Stimulated activated effector memory CD8-positive, alpha-beta T cell treated with anti-CD3 and anti-CD28 coated beads, Interleukin-12 subunit alpha, Interleukin-12 subunit beta, amount 100 ng/mL, for 72 hours (primary cell): ENCODE measurements at regions not wholly inside any gene's neighbourhood (a gene's known extent, or its start where the extent isn't known, plus 50 kb on each side); places are given as distances from the start of the nearest gene placed in this dataset.
"Not testable (repeated sequence)": the region's sequence is repeated elsewhere in the genome, so short reads cannot be mapped to it uniquely, and the experiment has no call there.

Experiments used
- ATAC-seq: fragments of 150-1000 bp; cut with Tn5 transposase; 2 replicates; pipeline ENCODE4 v1.10.0; 2021
- DNase-seq, 2 donors: peaks; one replicate each; pipeline ENCODE4 v3.0.0; 2021 to 2022; ENCODE audit warnings: low spot score in 2 of 2
- H3K27ac Mint-ChIP-seq: one replicate; pipeline ENCODE4 v1.8.0; 2022; ENCODE audit warnings: mild to moderate bottlenecking, mixed read lengths
- H3K36me3 Mint-ChIP-seq: one replicate; pipeline ENCODE4 v1.8.0; 2022; ENCODE audit warnings: mild to moderate bottlenecking, mixed read lengths
- H3K4me1 Mint-ChIP-seq: one replicate; pipeline ENCODE4 v1.8.0; 2022; ENCODE audit warnings: mixed read lengths
- H3K4me3 Mint-ChIP-seq: one replicate; pipeline ENCODE4 v1.8.0; 2022; ENCODE audit warnings: mild to moderate bottlenecking, mixed read lengths
- H3K9me3 Mint-ChIP-seq: one replicate; pipeline ENCODE4 v1.8.0; 2022; ENCODE audit warnings: mixed read lengths

DNA sequence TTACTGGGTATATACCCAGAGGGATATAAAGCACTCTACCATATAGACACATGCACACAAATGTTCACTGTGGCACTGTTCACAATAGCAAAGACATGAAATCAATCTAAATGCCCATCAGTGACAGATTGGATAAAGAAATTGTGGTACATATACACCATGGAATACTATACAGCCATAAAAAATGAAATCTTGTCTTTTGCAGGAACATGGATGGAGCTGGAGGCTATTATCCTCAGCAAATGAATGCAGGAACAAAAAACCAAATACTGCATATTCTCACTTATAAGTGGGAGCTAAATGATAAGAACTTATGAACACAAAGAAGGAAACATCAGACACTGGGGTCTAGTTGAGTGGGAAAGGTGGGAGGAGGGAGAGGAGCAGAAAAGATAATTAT is 200.1 kb downstream of the LRRN1 start:
- not testable (repeated sequence) for ATAC-seq, H3K4me3 Mint-ChIP-seq, H3K27ac Mint-ChIP-seq, H3K4me1 Mint-ChIP-seq, H3K9me3 Mint-ChIP-seq, H3K36me3 Mint-ChIP-seq, DNase-seq

DNA sequence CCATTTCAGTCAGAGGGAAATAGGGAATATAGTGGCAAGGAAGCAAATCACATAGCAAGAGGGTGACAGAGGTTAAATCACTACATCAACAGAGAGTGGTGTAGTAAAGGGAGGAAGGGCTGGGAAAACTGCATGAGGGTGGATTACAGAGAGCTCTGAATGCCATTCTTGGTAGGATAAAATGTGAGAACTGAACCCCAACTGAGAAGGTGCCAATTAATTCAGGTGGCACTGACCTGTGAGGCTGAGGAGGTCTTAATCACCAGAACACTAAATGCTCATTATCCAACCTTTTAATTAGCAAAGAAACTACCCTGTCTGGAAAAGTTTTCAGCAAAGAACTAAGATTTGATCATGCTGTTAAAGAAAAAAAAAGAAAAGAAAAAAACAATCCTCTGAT is 202.7 kb downstream of the LRRN1 start:
- H3K9me3 Mint-ChIP-seq = peaks cover under 1% of the 10 kb centered on the region
- DNase-seq = no peak
- no peak for ATAC-seq
- H3K27ac Mint-ChIP-seq = no peak overlapping the region
- H3K36me3 Mint-ChIP-seq = no peaks in the 10 kb centered on the region
- no peaks in the 10 kb centered on the region for H3K4me1 Mint-ChIP-seq
- H3K4me3 Mint-ChIP-seq = no peak overlapping the region

DNA sequence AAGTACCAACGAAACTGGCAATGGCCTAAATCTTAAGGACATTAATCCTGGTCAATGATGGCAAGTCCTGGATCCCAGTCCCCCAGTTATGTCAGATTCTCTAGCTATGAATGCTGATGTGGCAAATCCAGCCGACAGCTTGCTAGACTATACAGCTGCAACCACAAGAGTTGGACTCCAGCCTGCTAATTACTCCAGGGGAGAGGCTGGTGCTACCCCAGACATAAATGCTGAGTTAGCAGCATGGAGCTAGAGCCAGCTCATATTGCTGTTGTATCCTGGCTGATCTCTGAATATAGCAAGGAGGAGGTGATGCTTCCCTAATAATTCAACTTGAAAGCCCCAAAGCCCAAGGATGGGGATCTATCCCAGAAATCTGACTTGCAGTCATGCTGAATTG is 207.1 kb downstream of the LRRN1 start:
- no peak for ATAC-seq
- DNase-seq = no peak
- Mint-ChIP-seq H3K4me1 (no peaks in the 10 kb centered on the region), H3K27ac (no peak overlapping the region), H3K36me3 (no peaks in the 10 kb centered on the region), H3K9me3 (no peaks in the 10 kb centered on the region), H3K4me3 (no peak overlapping the region)

DNA sequence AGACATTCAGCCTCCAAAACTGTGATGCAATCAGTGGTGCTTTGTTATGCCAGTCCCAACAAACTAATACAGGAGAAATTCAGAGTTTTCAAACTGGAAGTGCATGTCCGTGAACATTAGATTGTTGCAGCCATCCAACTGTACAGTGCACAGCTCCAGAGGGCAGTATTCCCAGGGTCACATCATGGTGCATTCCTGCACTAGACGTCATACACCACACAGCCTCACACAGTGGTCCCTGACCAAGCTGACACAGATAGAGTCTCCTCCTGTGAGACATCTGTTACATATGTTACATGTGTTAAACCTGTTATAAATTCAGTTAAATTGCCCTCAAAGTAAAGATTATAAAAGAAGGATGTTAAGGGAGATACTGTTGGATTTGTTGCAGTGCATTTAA is 209.0 kb downstream of the LRRN1 start:
- ATAC-seq = no peak
- DNase-seq = no peak

DNA sequence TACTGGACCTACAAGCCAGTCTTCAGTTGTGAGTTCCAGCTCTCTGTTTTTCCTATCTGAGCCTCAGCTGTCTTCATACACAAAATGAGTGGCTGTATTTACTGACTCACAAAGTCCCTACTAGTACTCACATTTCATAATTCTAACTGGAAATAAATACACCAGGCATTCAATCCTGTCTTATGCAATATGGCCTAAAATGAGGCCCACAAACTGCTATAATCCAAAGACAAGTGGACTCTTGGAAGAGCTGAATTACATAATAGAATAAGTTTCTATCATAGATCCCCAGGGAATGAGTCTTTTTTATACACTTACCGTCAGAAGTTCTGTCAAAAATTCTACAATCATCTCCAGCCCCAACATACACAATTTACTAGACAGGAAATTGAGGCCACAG is 211.9 kb downstream of the LRRN1 start:
- Mint-ChIP-seq H3K4me3 (no peak overlapping the region), H3K9me3 (no peaks in the 10 kb centered on the region), H3K27ac (no peak overlapping the region), H3K4me1 (no peaks in the 10 kb centered on the region), H3K36me3 (no peaks in the 10 kb centered on the region)
- DNase-seq (no peak), ATAC-seq (no peak)

More for the DNA sequence above, 209.0 kb downstream of the LRRN1 start:
- Mint-ChIP-seq H3K9me3 (no peaks in the 10 kb centered on the region), H3K4me1 (no peaks in the 10 kb centered on the region), H3K36me3 (no peaks in the 10 kb centered on the region), H3K27ac (no peak overlapping the region), H3K4me3 (no peak overlapping the region)

DNA sequence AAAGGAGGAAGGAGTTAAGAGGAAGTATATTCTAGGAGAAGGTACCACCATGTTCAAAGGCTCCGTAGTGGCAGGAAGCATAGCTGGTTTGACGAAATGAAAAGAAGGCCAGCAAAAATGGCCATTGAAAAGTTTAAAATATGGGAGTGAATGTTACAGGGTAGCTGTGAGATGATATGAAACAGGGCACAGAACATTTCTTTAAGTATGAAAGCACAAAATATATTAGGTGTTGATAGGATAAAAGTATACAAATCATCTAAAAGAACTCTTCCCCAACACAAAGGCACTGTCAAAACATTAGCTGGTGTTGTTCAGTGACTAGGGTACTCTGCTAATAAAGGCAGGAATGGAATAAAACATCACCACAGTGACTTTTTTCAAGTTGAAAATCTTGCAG is 216.2 kb downstream of the LRRN1 start:
- Mint-ChIP-seq H3K27ac (no peak overlapping the region), H3K9me3 (no peaks in the 10 kb centered on the region), H3K36me3 (no peaks in the 10 kb centered on the region), H3K4me3 (no peak overlapping the region), H3K4me1 (no peaks in the 10 kb centered on the region)
- DNase-seq (no peak), ATAC-seq (no peak)

DNA sequence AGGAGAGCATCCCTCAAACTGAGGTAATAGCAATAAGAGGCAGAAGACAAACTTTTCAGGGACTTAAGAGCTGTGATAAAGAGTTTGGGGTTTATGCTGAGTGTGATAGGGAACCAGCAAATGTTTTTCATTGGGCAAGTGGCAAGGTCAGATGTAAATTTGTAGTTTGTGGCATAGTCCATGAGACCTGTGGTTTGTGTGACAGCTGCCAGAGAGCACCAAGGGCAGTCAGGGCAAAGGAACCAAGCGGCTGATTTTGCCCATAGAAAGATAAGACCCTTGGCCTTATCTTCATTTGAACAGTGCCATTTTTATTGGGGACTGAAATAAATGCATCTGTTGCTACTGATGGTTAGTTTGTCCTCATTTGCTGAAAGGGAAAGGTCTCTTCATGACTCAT is 220.3 kb downstream of the LRRN1 start:
- Mint-ChIP-seq H3K4me3 (no peak overlapping the region), H3K36me3 (no peaks in the 10 kb centered on the region), H3K4me1 (no peaks in the 10 kb centered on the region), H3K27ac (no peak overlapping the region), H3K9me3 (no peaks in the 10 kb centered on the region)
- ATAC-seq (no peak), DNase-seq (no peak)

DNA sequence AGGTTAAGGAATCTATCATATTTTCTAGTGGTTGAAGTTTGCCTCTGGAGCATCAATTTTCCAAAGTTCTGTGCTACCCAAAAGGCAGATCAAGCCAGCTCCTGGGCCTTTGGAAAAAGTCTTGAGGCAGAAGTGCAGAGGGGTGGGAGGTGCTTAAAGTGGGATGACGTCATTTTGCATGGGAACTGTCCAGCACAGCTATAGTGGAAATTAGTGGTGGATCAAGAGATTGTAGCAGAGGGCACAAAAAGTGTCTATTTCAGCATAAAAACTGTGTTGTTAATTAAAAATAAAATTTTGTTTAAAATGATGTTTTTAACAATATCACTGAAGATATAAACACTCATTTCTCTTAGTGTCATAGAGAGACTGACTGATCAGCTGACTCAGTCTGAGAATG is 221.9 kb downstream of the LRRN1 start:
- no peak for DNase-seq
- ATAC-seq = no peak
- Mint-ChIP-seq H3K4me3 (no peak overlapping the region), H3K4me1 (no peaks in the 10 kb centered on the region), H3K27ac (no peak overlapping the region), H3K9me3 (no peaks in the 10 kb centered on the region), H3K36me3 (no peaks in the 10 kb centered on the region)

DNA sequence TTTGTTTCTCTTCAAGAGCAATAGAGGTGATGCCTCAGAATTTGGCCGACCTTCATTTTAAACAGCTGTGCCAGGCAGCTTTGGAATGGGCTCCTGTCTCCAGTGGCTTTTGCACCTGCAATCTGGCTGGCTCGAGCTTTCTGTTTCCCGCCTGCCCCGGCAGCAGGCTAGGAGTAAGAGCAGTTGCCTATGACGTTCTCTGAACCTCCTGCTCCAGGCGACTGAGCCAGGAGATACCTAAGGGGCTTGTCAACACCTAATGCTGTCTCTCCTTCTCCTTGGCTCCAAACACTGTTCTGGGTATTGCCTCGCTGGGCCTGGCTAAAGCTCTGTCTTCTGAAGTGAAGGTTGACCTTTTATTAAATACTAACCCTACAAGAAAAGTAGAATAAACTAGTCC is 229.9 kb downstream of the LRRN1 start:
- H3K4me1 Mint-ChIP-seq = no peaks in the 10 kb centered on the region
- no peak for DNase-seq
- H3K27ac Mint-ChIP-seq = no peak overlapping the region
- no peaks in the 10 kb centered on the region for H3K9me3 Mint-ChIP-seq
- ATAC-seq = no peak
- no peak overlapping the region for H3K4me3 Mint-ChIP-seq
- no peaks in the 10 kb centered on the region for H3K36me3 Mint-ChIP-seq

DNA sequence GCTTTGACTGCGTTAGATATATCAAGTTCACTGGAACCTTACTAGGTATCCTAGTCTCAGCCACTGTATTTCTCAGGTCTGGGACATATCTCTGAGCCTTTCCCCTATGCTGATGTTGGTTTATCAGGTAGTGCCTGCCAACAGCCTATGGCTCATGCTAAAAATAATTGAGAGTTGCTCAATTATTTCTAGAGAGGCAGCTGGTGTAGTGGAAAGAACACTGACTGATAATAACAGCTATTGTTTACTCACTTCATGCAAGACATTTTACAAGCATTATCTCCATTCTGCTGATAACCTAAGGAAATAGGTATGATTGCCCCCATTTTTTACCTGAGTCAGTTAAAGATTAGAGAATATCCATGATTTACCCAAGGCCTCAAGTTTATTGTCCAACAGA is 231.4 kb downstream of the LRRN1 start:
- H3K4me1 Mint-ChIP-seq = no peaks in the 10 kb centered on the region

DNA sequence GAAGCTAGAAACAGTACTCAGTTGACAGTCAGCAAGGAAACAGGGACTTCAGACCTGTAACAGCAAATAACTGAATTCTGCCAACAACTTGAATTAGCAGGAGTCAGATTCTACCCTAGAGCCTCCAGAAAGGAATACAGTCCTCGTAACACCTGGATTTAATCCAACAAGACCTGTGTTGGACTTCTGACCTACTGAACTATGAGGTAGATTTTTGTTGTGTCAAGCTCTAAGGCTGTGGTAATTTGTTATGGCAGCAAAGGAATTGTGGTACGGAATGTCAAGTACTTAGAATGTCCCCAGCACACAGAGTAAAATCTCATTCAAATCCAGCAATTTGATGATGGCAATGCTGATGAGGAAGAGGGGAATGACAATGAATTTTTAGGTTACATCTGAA is 234.1 kb downstream of the LRRN1 start:
- DNase-seq (no peak), ATAC-seq (no peak)
- no peak overlapping the region for H3K4me3 Mint-ChIP-seq
- no peak overlapping the region for H3K27ac Mint-ChIP-seq
- H3K36me3 Mint-ChIP-seq = no peaks in the 10 kb centered on the region
- no peaks in the 10 kb centered on the region for H3K9me3 Mint-ChIP-seq
- no peaks in the 10 kb centered on the region for H3K4me1 Mint-ChIP-seq

More for the DNA sequence above, 231.4 kb downstream of the LRRN1 start:
- ATAC-seq (no peak), DNase-seq (no peak)
- no peaks in the 10 kb centered on the region for H3K36me3 Mint-ChIP-seq
- no peak overlapping the region for H3K27ac Mint-ChIP-seq
- no peaks in the 10 kb centered on the region for H3K9me3 Mint-ChIP-seq
- H3K4me3 Mint-ChIP-seq = no peak overlapping the region

DNA sequence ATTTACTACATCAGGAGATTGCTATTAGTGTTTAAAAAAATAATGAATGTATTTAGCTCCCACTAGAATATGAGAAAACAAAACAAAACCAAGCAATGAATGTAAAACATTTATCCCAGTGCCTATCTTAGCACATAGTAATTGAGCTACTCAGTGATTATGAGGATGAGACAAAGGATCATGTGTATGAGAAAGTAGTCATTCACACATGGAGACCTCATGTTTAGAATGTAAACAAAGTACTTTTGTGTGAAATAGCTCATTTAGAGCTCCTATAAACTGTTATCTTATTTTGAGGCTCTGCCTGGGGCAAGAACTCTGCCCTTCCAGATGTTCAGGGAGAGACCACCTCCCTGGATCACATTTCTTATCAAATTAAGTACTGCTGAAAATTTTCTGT is 236.8 kb downstream of the LRRN1 start:
- Mint-ChIP-seq H3K4me3 (no peak overlapping the region), H3K27ac (no peak overlapping the region), H3K4me1 (no peaks in the 10 kb centered on the region), H3K36me3 (no peaks in the 10 kb centered on the region), H3K9me3 (no peaks in the 10 kb centered on the region)
- DNase-seq (no peak), ATAC-seq (no peak)

DNA sequence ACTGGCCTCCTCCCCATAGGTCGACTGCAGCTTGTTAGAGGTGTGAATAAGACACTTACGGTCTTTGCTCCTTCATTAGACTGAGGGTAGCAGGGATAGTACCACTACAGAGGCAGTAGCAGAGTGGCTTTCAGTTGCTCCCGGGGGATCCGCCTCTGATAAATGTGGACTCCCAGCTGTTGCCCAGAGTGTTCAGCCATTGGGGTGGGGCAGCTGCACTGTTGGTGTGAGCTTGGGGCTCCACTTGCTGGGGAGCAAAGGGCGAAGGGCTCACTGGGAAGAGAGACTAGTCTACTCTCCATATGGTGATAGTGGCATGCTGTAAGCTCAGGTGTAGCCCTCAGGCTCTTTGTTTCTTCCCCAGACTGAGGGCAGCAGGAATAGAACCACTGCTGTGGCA is 239.1 kb downstream of the LRRN1 start:
- no peaks in the 10 kb centered on the region for H3K36me3 Mint-ChIP-seq
- H3K4me3 Mint-ChIP-seq = no peak overlapping the region
- DNase-seq (no peak), ATAC-seq (no peak)
- no peak overlapping the region for H3K27ac Mint-ChIP-seq
- no peaks in the 10 kb centered on the region for H3K9me3 Mint-ChIP-seq
- no peaks in the 10 kb centered on the region for H3K4me1 Mint-ChIP-seq

DNA sequence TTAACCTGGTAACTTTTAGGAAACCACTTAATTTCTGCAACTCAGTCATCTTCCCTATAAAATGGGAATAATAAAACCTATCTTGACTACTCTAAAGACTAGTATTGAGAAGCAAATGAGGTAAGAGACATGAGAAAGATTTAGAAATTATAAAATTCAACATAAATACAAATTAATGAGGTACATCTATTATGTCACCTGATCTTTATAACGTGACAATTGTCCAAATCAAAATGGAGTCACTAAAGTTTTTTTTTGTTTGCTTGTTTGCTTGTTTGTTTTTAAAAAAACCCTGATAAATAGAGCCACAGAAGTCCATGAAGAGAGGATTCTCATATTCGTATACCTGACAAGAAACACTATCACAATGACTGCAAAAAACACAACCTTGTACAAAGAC is 242.8 kb downstream of the LRRN1 start:
- no peak for DNase-seq
- ATAC-seq = no peak
- Mint-ChIP-seq H3K36me3 (no peaks in the 10 kb centered on the region), H3K4me1 (no peaks in the 10 kb centered on the region), H3K9me3 (no peaks in the 10 kb centered on the region), H3K4me3 (no peak overlapping the region), H3K27ac (no peak overlapping the region)

DNA sequence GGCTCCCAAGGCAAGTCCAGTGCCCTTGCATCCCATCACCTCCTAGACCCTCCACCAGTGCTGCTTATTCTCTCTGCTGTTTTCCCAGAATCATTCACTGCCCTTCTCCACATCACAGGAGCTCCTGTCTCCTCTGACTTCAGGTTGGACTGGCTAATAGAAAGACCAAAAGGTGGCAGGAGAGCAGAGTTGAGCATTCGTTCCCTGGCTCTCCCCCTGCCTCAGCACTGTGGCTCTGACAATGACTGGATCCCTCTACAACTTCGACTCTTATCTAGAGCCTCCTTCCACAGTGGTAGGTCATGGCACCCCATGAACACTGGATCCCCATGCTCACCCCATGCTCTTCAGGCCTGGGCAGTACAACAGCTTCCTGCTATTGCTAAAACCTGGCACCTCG is 243.6 kb downstream of the LRRN1 start:
- Mint-ChIP-seq H3K36me3 (no peaks in the 10 kb centered on the region), H3K9me3 (no peaks in the 10 kb centered on the region)
- ATAC-seq = peak; percentile 26

DNA sequence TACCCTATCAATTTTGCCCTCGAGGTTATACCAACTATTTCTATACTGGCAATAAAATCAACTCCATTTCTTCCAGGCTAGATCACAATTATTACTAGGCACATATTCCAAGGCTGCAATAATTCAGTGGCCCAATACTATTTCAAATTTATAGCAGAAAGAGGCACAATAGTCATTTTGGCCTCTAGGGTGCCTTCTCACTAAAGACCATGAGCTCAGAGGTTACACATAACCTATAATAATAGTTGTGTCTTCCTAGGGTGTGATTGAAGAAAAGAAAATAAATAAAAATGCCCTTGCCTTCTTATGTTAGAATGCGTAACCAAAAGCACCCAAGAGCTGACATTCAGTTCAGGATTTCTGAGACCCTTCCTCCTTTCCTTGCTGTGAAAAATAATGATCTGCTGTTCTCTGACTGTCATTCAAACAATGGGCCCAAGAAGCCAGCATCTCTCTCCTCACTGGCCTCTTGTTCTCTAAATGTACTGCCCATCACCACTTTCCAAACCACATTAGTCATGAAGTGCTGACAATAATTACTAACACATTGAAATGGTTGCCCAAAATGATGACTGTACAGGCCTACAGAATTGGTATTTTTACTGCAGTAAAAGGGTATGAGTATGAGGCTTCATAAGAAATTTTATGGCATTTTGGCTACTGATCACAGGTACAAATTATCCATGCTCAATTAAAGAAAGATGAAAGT is 244.8 kb downstream of the LRRN1 start:
- ATAC-seq (peak; percentile 37), DNase-seq (no peak)
- Mint-ChIP-seq H3K9me3 (no peaks in the 10 kb centered on the region), H3K4me3 (no peak overlapping the region), H3K27ac (no peak overlapping the region), H3K36me3 (no peaks in the 10 kb centered on the region), H3K4me1 (no peaks in the 10 kb centered on the region)

More for the DNA sequence above, 243.6 kb downstream of the LRRN1 start:
- DNase-seq = no peak
- Mint-ChIP-seq H3K4me1 (no peaks in the 10 kb centered on the region), H3K27ac (no peak overlapping the region), H3K4me3 (no peak overlapping the region)

DNA sequence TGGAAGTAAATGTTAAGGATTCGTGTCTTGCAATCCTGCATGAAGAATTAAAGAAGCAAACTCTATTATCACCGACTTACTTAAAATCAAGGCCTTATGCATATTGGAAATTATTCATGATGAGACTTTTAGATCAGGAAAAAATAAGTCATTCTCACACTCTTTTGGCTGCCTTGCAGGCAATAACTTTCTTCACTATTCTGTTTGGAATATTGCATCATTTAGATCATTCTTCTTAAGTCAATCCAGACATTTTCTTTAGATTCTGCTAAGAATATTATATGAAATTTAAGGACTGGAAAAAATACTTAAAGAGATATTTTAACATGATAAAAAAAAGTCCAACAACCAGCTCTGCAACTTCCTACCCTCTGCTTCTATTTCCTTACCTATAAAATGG is 245.4 kb downstream of the LRRN1 start:
- ATAC-seq (no peak), DNase-seq (no peak)
- no peaks in the 10 kb centered on the region for H3K36me3 Mint-ChIP-seq
- no peak overlapping the region for H3K27ac Mint-ChIP-seq
- H3K9me3 Mint-ChIP-seq = no peaks in the 10 kb centered on the region
- no peak overlapping the region for H3K4me3 Mint-ChIP-seq
- no peaks in the 10 kb centered on the region for H3K4me1 Mint-ChIP-seq
